H1 (cell line): ENCODE measurements at regions not wholly inside any gene's neighbourhood (a gene's known extent, or its start where the extent isn't known, plus 50 kb on each side); places are given as distances from the start of the nearest gene placed in this dataset.
"Not testable (repeated sequence)": the region's sequence is repeated elsewhere in the genome, so short reads cannot be mapped to it uniquely, and the experiment has no call there.

Experiments used
- CTCF ChIA-PET: fragments of 300-600 bp; sonication (Branson Sonifier 250); formaldehyde crosslinking; loops from one replicate; lab custom pipeline; 2021; ENCODE audit not compliant: partially characterized antibody; lab: Charles Lee
- POLR2A ChIA-PET: fragments of 300-600 bp; sonication (Branson Sonifier 250); formaldehyde crosslinking; loops from one replicate; lab custom pipeline; 2021; ENCODE audit warnings: inconsistent platforms; ENCODE audit not compliant: partially characterized antibody; lab: Charles Lee
- DNase-seq, 2 experiments: peaks; one replicate each; pipeline versions ENCODE4 v3.0.0 to v3.0.0-alpha.2; 2010 to 2022; ENCODE audit warnings: low spot score in 2 of 2, low read depth in 1 of 2, mixed read lengths in 1 of 2
- FAIRE-seq: peaks from 2 replicates; lab custom pipeline; 2011; peaks lifted over from hg19 to GRCh38; lab: Jason Lieb, UNC
- H2AFZ ChIP-seq: 2 replicates; pipeline ENCODE4 v1.8.1; 2012; ENCODE audit warnings: low read length, inconsistent platforms
- H2AK5ac ChIP-seq: 2 replicates; pipeline ENCODE4 v1.6.1; 2013; ENCODE audit warnings: low read depth, low read length
- H2BK120ac ChIP-seq: replicated peaks from 2 replicates; pipeline ENCODE3; 2013; ENCODE audit warnings: low read depth, low read length, inconsistent platforms
- H2BK12ac ChIP-seq: 2 replicates; pipeline ENCODE4 v1.6.1; 2013; ENCODE audit warnings: low read depth, low read length
- H2BK15ac ChIP-seq: 2 replicates; pipeline ENCODE4 v1.6.1; 2013; ENCODE audit warnings: low read length
- H2BK20ac ChIP-seq: 2 replicates; pipeline ENCODE4 v1.6.1; 2013; ENCODE audit warnings: low read length
- H2BK5ac ChIP-seq: 2 replicates; pipeline ENCODE4 v1.6.1; 2013; ENCODE audit warnings: low read depth, low read length
- H3K14ac ChIP-seq: 2 replicates; pipeline ENCODE4 v1.6.1; 2013; ENCODE audit warnings: inconsistent platforms; ENCODE audit not compliant: insufficient read length
- H3K18ac ChIP-seq: 2 replicates; pipeline ENCODE4 v1.6.1; 2013; ENCODE audit warnings: low read length; ENCODE audit errors: extremely low read depth
- H3K23ac ChIP-seq: 2 replicates; pipeline ENCODE4 v1.6.1; 2013; ENCODE audit warnings: inconsistent platforms; ENCODE audit not compliant: insufficient read length
- H3K23me2 ChIP-seq: 2 replicates; pipeline ENCODE4 v1.6.1; 2013; ENCODE audit warnings: low read depth, low read length
- H3K27ac ChIP-seq: 2 replicates; pipeline ENCODE4 v1.6.1; 2011; ENCODE audit warnings: low read depth, low read length, inconsistent platforms
- H3K27me3 ChIP-seq, 4 experiments: replicated peaks in 1 of 4; 1 replicate in 1 of 4; 2 replicates in 3 of 4; pipeline versions ENCODE4 v1.6.1 to v1.8.1; 2011 to 2013; ENCODE audit warnings: low read length in 3 of 4, mild to moderate bottlenecking in 3 of 4, inconsistent platforms in 2 of 4, mixed read lengths in 2 of 4, moderate library complexity in 1 of 4; ENCODE audit not compliant: control insufficient read depth in 3 of 4, insufficient read depth in 3 of 4; ENCODE audit errors: extremely low read depth in 1 of 4
- H3K36me3 ChIP-seq, 4 experiments: 2 replicates each; pipeline versions ENCODE4 v1.6.1 to v1.8.1; 2011 to 2013; ENCODE audit warnings: mild to moderate bottlenecking in 4 of 4, low read length in 3 of 4, moderate library complexity in 2 of 4, control low read depth in 1 of 4, inconsistent platforms in 1 of 4; ENCODE audit not compliant: insufficient read depth in 4 of 4, control insufficient read depth in 2 of 4
- H3K4ac ChIP-seq: replicated peaks from 2 replicates; pipeline ENCODE3; 2013; ENCODE audit warnings: low read length, low read depth, mixed read lengths, inconsistent platforms; ENCODE audit not compliant: insufficient read length
- H3K4me1 ChIP-seq, 4 experiments: replicated peaks in 1 of 4; 1 replicate in 1 of 4; 2 replicates in 3 of 4; pipeline versions ENCODE4 v1.6.1 to v1.8.1; 2011 to 2013; ENCODE audit warnings: low read length in 3 of 4, inconsistent platforms in 2 of 4, mixed read lengths in 1 of 4; ENCODE audit not compliant: insufficient read depth in 4 of 4, control insufficient read depth in 3 of 4
- H3K4me2 ChIP-seq, 2 experiments: 2 replicates each; pipeline versions ENCODE4 v1.6.1 to v1.8.1; 2011 to 2013; ENCODE audit warnings: low read depth in 2 of 2, low read length in 2 of 2, control low read depth in 1 of 2, inconsistent platforms in 1 of 2, mild to moderate bottlenecking in 1 of 2; ENCODE audit not compliant: insufficient read depth in 1 of 2
- H3K4me3 ChIP-seq, 4 experiments: fragments of 200-600, 300-600 bp in 1 of 4; sonication (generic), shearing (Covaris generic), sonication (Bioruptor Twin) in 1 of 4; 2 replicates each; pipeline versions ENCODE4 v1.5.1 to v1.8.1; 2011 to 2016; ENCODE audit warnings: low read length in 4 of 4, low read depth in 3 of 4, control low read depth in 2 of 4, inconsistent platforms in 2 of 4, mild to moderate bottlenecking in 2 of 4, mixed read lengths in 1 of 4, moderate library complexity in 1 of 4; ENCODE audit not compliant: insufficient read depth in 2 of 4; ENCODE audit errors: extremely low read depth in 1 of 4
- H3K56ac ChIP-seq: replicated peaks from 2 replicates; pipeline ENCODE3; 2013; ENCODE audit warnings: low read depth, mild to moderate bottlenecking, mixed read lengths, low read length, inconsistent platforms; ENCODE audit not compliant: insufficient read length
- H3K79me1 ChIP-seq: 2 replicates; pipeline ENCODE4 v1.6.1; 2013; ENCODE audit warnings: low read depth, low read length, control low read depth
- H3K79me2 ChIP-seq, 2 experiments: 2 replicates each; pipeline versions ENCODE4 v1.6.1 to v1.8.1; 2012 to 2013; ENCODE audit warnings: low read length in 2 of 2, mild to moderate bottlenecking in 2 of 2, inconsistent platforms in 1 of 2; ENCODE audit not compliant: insufficient read depth in 2 of 2, control insufficient read depth in 1 of 2
- H3K9ac ChIP-seq, 4 experiments: replicated peaks in 1 of 4; 1 replicate in 1 of 4; 2 replicates in 3 of 4; pipeline versions ENCODE4 v1.6.1 to v1.8.1; 2011 to 2013; ENCODE audit warnings: low read depth in 3 of 4, low read length in 3 of 4, control low read depth in 2 of 4, mild to moderate bottlenecking in 2 of 4, moderate library complexity in 2 of 4, inconsistent platforms in 1 of 4; ENCODE audit errors: extremely low read depth in 1 of 4
- H3K9me3 ChIP-seq, 2 experiments: 2 replicates each; pipeline versions ENCODE4 v1.6.1 to v1.8.1; 2012 to 2013; ENCODE audit warnings: mild to moderate bottlenecking in 2 of 2, moderate library complexity in 2 of 2, control low read depth in 1 of 2, inconsistent platforms in 1 of 2, low read depth in 1 of 2, low read length in 1 of 2, mixed read lengths in 1 of 2; ENCODE audit not compliant: insufficient read depth in 2 of 2
- H4K20me1 ChIP-seq, 2 experiments: replicated peaks in 1 of 2; 2 replicates each; pipeline versions ENCODE3 to v1.8.1; 2011 to 2013; ENCODE audit warnings: inconsistent platforms in 2 of 2, low read length in 2 of 2, mild to moderate bottlenecking in 1 of 2; ENCODE audit not compliant: insufficient read depth in 2 of 2, control insufficient read depth in 1 of 2
- H4K5ac ChIP-seq: 2 replicates; pipeline ENCODE4 v1.6.1; 2013; ENCODE audit warnings: low read length, low read depth, mixed read lengths, inconsistent platforms; ENCODE audit not compliant: insufficient read length
- H4K8ac ChIP-seq: 2 replicates; pipeline ENCODE4 v1.8.0; 2013; ENCODE audit warnings: mild to moderate bottlenecking, moderate library complexity, low read length, inconsistent platforms; ENCODE audit not compliant: insufficient read depth; ENCODE audit errors: extremely low read depth
- H4K91ac ChIP-seq: replicated peaks from 2 replicates; pipeline ENCODE3; 2013; ENCODE audit warnings: low read length, mixed read lengths, inconsistent platforms; ENCODE audit not compliant: insufficient read length
- WGBS, 2 experiments: shearing (Covaris generic) in 1 of 2; methylation state at CpG; one replicate each; pipeline versions ENCODE4 v1.1.6 to v1.1.7; 2013 to 2015; ENCODE audit warnings: low lambda C conversion rate in 2 of 2, mixed read lengths in 2 of 2, inconsistent platforms in 1 of 2, low coverage in 1 of 2, missing lambda C conversion rate in 1 of 2; ENCODE audit not compliant: insufficient replicate concordance in 2 of 2, insufficient coverage in 1 of 2, insufficient read length in 1 of 2; ENCODE audit errors: extremely low coverage in 1 of 2, missing lambda C conversion rate in 1 of 2; 5-methylcytosine and 5-hydroxymethylcytosine counted together

DNA sequence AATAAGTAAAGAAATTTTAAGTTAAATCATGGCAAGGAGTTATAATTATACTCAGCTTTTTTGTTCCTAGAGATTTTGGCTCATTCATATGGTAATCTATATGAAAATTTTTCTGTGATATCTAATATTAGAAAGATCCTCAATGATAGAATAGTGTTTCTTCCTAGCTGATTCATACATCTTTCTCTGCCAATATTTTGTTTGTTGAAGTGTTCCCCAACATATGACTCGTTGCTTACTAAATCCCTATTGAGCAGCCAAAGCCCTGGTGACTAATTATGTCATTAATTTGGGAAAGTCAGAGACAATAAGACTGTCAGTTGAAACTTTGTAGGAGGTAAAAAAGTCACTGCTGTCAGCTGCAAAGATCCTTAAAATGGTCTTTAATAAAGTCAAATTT is 1348.5 kb upstream of the CDH18 start:
- H4K8ac ChIP-seq, H3K79me1 ChIP-seq, H2BK12ac ChIP-seq, H3K23me2 ChIP-seq, H3K4ac ChIP-seq, H2BK120ac ChIP-seq, H3K18ac ChIP-seq, H2AK5ac ChIP-seq, H3K14ac ChIP-seq, H3K9me3 ChIP-seq, H2BK20ac ChIP-seq, H3K4me1 ChIP-seq, H4K5ac ChIP-seq, H2BK5ac ChIP-seq, H3K56ac ChIP-seq, H3K79me2 ChIP-seq, H3K27ac ChIP-seq, DNase-seq, H4K91ac ChIP-seq, POLR2A ChIA-PET, H3K4me3 ChIP-seq, H3K36me3 ChIP-seq, CTCF ChIA-PET, H2BK15ac ChIP-seq, H2AFZ ChIP-seq, H3K4me2 ChIP-seq, FAIRE-seq, H3K23ac ChIP-seq, H4K20me1 ChIP-seq, H3K27me3 ChIP-seq, H3K9ac ChIP-seq: not testable (repeated sequence)
- WGBS, 2 experiments, result 84% methylated on average over 1 of the region's 1 CpG; no CpG with 5 or more reads in 1 of the 2 experiments

- H3K23me2 ChIP-seq, H4K8ac ChIP-seq, H3K9ac ChIP-seq, CTCF ChIA-PET, DNase-seq, FAIRE-seq, H3K27me3 ChIP-seq, H4K91ac ChIP-seq, H3K14ac ChIP-seq, H2BK120ac ChIP-seq, H3K4me2 ChIP-seq, H2BK20ac ChIP-seq, H3K9me3 ChIP-seq, H3K18ac ChIP-seq, H3K27ac ChIP-seq, H3K36me3 ChIP-seq, POLR2A ChIA-PET, H3K79me2 ChIP-seq, H3K23ac ChIP-seq, H4K20me1 ChIP-seq, H2BK5ac ChIP-seq, H3K56ac ChIP-seq, H2BK12ac ChIP-seq, H3K79me1 ChIP-seq, H3K4ac ChIP-seq, H4K5ac ChIP-seq, H3K4me3 ChIP-seq, H3K4me1 ChIP-seq, H2BK15ac ChIP-seq, H2AFZ ChIP-seq, H2AK5ac ChIP-seq: not testable (repeated sequence)
- 95% methylated on average over 3 of the region's 3 CpGs; no CpG with 5 or more reads in 1 of the 2 experiments for WGBS, 2 experiments
Observed at GRCh38 chr5:21315376-21315775, 1327.4 kb upstream of the CDH18 start.
